H1 (cell line): ENCODE measurements at regions not wholly inside any gene's neighbourhood (a gene's known extent, or its start where the extent isn't known, plus 50 kb on each side); places are given as distances from the start of the nearest gene placed in this dataset.

Experiments
- CBX8 ChIP-seq: fragments of 300-800, 300-1000 bp; sonication (generic); IDR thresholded peaks from 2 replicates; pipeline ENCODE4 v1.7.1; 2016; ENCODE audit warnings: low read depth, low read length, borderline replicate concordance
- CHD2 ChIP-seq: IDR thresholded peaks from 2 replicates; pipeline ENCODE4 v1.6.1; 2012; ENCODE audit warnings: low read length, improper control_type of control experiment
- KDM1A ChIP-seq: fragments of 200-600, 300-600 bp; sonication (generic); IDR thresholded peaks from 2 replicates; pipeline ENCODE4 v1.7.1; 2016; ENCODE audit warnings: mild to moderate bottlenecking, low read length, borderline replicate concordance
- POLR2A ChIP-seq, 2 experiments: IDR thresholded peaks; 1 replicate in 1 of 2; 2 replicates in 1 of 2; pipeline ENCODE4 v1.6.1; 2011; ENCODE audit warnings: low read depth in 2 of 2, low read length in 2 of 2, mild to moderate bottlenecking in 2 of 2; ENCODE audit errors: control extremely low read depth in 1 of 2
- RNF2 ChIP-seq: fragments of 200-900, 300-1000 bp; sonication (generic); IDR thresholded peaks from 2 replicates; pipeline ENCODE4 v1.7.1; 2016; ENCODE audit warnings: borderline replicate concordance, low read depth, mild to moderate bottlenecking, antibody characterized with exemption, low read length; ENCODE audit not compliant: poor library complexity, severe bottlenecking; ENCODE audit errors: missing control alignments
- TEAD4 ChIP-seq: IDR thresholded peaks from 2 replicates; pipeline ENCODE4 v1.6.1; 2012; ENCODE audit warnings: low read depth, low read length, inconsistent platforms, mixed read lengths
- TF ChIP-seq, protein P1 (sequence below): fragments of 300-600 bp; sonication (generic); IDR thresholded peaks from 2 replicates; pipeline ENCODE4 v1.7.1; 2012; ENCODE audit warnings: low read length, moderate library complexity, mild to moderate bottlenecking, inconsistent platforms; ENCODE audit not compliant: insufficient replicate concordance

DNA sequence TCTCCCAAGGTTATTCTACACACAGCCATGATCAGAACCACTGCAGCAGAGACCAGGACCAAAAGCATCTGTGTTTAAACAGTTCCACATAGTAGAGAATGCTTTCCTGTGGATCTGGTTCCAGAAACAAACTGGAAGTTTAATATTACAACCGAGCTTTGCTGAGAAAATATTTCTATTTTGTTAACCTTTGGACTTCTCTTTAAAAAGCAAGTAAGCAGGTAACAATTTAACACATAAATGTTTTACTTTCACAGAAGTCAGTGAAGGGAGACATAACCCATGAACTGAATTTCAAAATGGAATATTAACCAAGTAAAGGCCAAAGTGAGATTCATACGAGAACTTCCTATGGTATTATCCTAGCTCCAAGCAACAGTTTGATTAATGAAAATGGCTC is 98.6 kb upstream of the PHYHIPL start (continued):
- no peak for TF ChIP-seq KDM1A
- TF ChIP-seq CHD2 = no peak
- TF ChIP-seq, protein P1, sequence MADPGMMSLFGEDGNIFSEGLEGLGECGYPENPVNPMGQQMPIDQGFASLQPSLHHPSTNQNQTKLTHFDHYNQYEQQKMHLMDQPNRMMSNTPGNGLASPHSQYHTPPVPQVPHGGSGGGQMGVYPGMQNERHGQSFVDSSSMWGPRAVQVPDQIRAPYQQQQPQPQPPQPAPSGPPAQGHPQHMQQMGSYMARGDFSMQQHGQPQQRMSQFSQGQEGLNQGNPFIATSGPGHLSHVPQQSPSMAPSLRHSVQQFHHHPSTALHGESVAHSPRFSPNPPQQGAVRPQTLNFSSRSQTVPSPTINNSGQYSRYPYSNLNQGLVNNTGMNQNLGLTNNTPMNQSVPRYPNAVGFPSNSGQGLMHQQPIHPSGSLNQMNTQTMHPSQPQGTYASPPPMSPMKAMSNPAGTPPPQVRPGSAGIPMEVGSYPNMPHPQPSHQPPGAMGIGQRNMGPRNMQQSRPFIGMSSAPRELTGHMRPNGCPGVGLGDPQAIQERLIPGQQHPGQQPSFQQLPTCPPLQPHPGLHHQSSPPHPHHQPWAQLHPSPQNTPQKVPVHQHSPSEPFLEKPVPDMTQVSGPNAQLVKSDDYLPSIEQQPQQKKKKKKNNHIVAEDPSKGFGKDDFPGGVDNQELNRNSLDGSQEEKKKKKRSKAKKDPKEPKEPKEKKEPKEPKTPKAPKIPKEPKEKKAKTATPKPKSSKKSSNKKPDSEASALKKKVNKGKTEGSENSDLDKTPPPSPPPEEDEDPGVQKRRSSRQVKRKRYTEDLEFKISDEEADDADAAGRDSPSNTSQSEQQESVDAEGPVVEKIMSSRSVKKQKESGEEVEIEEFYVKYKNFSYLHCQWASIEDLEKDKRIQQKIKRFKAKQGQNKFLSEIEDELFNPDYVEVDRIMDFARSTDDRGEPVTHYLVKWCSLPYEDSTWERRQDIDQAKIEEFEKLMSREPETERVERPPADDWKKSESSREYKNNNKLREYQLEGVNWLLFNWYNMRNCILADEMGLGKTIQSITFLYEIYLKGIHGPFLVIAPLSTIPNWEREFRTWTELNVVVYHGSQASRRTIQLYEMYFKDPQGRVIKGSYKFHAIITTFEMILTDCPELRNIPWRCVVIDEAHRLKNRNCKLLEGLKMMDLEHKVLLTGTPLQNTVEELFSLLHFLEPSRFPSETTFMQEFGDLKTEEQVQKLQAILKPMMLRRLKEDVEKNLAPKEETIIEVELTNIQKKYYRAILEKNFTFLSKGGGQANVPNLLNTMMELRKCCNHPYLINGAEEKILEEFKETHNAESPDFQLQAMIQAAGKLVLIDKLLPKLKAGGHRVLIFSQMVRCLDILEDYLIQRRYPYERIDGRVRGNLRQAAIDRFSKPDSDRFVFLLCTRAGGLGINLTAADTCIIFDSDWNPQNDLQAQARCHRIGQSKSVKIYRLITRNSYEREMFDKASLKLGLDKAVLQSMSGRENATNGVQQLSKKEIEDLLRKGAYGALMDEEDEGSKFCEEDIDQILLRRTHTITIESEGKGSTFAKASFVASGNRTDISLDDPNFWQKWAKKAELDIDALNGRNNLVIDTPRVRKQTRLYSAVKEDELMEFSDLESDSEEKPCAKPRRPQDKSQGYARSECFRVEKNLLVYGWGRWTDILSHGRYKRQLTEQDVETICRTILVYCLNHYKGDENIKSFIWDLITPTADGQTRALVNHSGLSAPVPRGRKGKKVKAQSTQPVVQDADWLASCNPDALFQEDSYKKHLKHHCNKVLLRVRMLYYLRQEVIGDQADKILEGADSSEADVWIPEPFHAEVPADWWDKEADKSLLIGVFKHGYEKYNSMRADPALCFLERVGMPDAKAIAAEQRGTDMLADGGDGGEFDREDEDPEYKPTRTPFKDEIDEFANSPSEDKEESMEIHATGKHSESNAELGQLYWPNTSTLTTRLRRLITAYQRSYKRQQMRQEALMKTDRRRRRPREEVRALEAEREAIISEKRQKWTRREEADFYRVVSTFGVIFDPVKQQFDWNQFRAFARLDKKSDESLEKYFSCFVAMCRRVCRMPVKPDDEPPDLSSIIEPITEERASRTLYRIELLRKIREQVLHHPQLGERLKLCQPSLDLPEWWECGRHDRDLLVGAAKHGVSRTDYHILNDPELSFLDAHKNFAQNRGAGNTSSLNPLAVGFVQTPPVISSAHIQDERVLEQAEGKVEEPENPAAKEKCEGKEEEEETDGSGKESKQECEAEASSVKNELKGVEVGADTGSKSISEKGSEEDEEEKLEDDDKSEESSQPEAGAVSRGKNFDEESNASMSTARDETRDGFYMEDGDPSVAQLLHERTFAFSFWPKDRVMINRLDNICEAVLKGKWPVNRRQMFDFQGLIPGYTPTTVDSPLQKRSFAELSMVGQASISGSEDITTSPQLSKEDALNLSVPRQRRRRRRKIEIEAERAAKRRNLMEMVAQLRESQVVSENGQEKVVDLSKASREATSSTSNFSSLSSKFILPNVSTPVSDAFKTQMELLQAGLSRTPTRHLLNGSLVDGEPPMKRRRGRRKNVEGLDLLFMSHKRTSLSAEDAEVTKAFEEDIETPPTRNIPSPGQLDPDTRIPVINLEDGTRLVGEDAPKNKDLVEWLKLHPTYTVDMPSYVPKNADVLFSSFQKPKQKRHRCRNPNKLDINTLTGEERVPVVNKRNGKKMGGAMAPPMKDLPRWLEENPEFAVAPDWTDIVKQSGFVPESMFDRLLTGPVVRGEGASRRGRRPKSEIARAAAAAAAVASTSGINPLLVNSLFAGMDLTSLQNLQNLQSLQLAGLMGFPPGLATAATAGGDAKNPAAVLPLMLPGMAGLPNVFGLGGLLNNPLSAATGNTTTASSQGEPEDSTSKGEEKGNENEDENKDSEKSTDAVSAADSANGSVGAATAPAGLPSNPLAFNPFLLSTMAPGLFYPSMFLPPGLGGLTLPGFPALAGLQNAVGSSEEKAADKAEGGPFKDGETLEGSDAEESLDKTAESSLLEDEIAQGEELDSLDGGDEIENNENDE = no peak
- no peak for TF ChIP-seq RNF2
- no peak for TF ChIP-seq POLR2A (IDR thresholded peaks at IDR 0.05; ENCODE audit: control extremely low read depth in 1 of 2, low read depth in 2 of 2, low read length in 2 of 2)
- no peak for TF ChIP-seq CBX8
- no peak for TF ChIP-seq TEAD4
